Smooth muscle cell (in vitro differentiated cells): ENCODE measurements at regions not wholly inside any gene's neighbourhood (a gene's known extent, or its start where the extent isn't known, plus 50 kb on each side); places are given as distances from the start of the nearest gene placed in this dataset.

ENCODE experiments used
- DNase-seq: peaks from one replicate; lab custom pipeline; 2025; ENCODE audit not compliant: unreplicated experiment; lab: John Stamatoyannopoulos, UW
- H2AFZ ChIP-seq: fragments of 200-600 bp; sonication (generic); 2 replicates; pipeline ENCODE4 v1.6.0; 2016; ENCODE audit warnings: antibody characterized with exemption, low read depth, mild to moderate bottlenecking
- H3F3A ChIP-seq: fragments of 200-600 bp; sonication (generic); 2 replicates; pipeline ENCODE4 v1.6.0; 2017; ENCODE audit warnings: antibody characterized with exemption, low read depth
- H3K27ac ChIP-seq: fragments of 200-600 bp; sonication (generic); 2 replicates; pipeline ENCODE4 v1.5.1; 2016; ENCODE audit warnings: low read depth, mild to moderate bottlenecking
- H3K27me3 ChIP-seq: fragments of 200-600 bp; sonication (generic); 2 replicates; pipeline ENCODE4 v1.6.1; 2016; ENCODE audit warnings: low read depth, mild to moderate bottlenecking
- H3K36me3 ChIP-seq: fragments of 200-600 bp; sonication (generic); 2 replicates; pipeline ENCODE4 v1.5.1; 2016; ENCODE audit warnings: low read depth
- H3K4me1 ChIP-seq: fragments of 200-600 bp; sonication (generic); 2 replicates; pipeline ENCODE4 v1.5.1; 2016; ENCODE audit warnings: low read depth
- H3K4me2 ChIP-seq: fragments of 200-600 bp; sonication (generic); 2 replicates; pipeline ENCODE4 v1.6.0; 2016; ENCODE audit warnings: mild to moderate bottlenecking
- H3K4me3 ChIP-seq: fragments of 200-600 bp; sonication (generic); 2 replicates; pipeline ENCODE4 v1.5.1; 2016; ENCODE audit warnings: mild to moderate bottlenecking
- H3K79me2 ChIP-seq: fragments of 200-600 bp; sonication (generic); 2 replicates; pipeline ENCODE4 v1.6.0; 2016; ENCODE audit warnings: low read depth, mild to moderate bottlenecking
- H3K9ac ChIP-seq: fragments of 200-600 bp; sonication (generic); 2 replicates; pipeline ENCODE4 v1.6.0; 2016; ENCODE audit warnings: low read depth
- H3K9me3 ChIP-seq: fragments of 200-600 bp; sonication (generic); replicated peaks from 2 replicates; pipeline ENCODE4 v1.5.1; 2016; ENCODE audit warnings: low read depth
- H4K20me1 ChIP-seq: fragments of 200-600 bp; sonication (generic); 2 replicates; pipeline ENCODE4 v1.6.0; 2016; ENCODE audit warnings: low read depth
- WGBS: methylation state at CpG from one replicate; pipeline ENCODE4 v1.1.7; 2016; ENCODE audit warnings: low lambda C conversion rate; 5-methylcytosine and 5-hydroxymethylcytosine counted together
- TF ChIP-seq, protein P1 (sequence below): fragments of 200-600 bp; sonication (generic); IDR thresholded peaks from 2 replicates; pipeline ENCODE4 v1.5.1; 2017; ENCODE audit warnings: borderline replicate concordance, mild to moderate bottlenecking, antibody characterized with exemption; ENCODE audit not compliant: insufficient read depth, poor library complexity, severe bottlenecking

- no peaks in the 10 kb centered on the region for H3K4me1 ChIP-seq
- no peaks in the 10 kb centered on the region for H3K79me2 ChIP-seq
- peaks cover 7% of the 10 kb centered on the region for H3F3A ChIP-seq
- H3K9ac ChIP-seq = no peak overlapping the region
- no peak overlapping the region for H2AFZ ChIP-seq
- H3K9me3 ChIP-seq = no peaks in the 10 kb centered on the region
- no peak overlapping the region for H3K27ac ChIP-seq
- H3K27me3 ChIP-seq = no peaks in the 10 kb centered on the region
- TF ChIP-seq, protein P1, sequence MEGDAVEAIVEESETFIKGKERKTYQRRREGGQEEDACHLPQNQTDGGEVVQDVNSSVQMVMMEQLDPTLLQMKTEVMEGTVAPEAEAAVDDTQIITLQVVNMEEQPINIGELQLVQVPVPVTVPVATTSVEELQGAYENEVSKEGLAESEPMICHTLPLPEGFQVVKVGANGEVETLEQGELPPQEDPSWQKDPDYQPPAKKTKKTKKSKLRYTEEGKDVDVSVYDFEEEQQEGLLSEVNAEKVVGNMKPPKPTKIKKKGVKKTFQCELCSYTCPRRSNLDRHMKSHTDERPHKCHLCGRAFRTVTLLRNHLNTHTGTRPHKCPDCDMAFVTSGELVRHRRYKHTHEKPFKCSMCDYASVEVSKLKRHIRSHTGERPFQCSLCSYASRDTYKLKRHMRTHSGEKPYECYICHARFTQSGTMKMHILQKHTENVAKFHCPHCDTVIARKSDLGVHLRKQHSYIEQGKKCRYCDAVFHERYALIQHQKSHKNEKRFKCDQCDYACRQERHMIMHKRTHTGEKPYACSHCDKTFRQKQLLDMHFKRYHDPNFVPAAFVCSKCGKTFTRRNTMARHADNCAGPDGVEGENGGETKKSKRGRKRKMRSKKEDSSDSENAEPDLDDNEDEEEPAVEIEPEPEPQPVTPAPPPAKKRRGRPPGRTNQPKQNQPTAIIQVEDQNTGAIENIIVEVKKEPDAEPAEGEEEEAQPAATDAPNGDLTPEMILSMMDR = no peak
- no peaks in the 10 kb centered on the region for H3K36me3 ChIP-seq
- 93% methylated on average over 6 of the region's 6 CpGs for WGBS
- no peak overlapping the region for H3K4me3 ChIP-seq
- H3K4me2 ChIP-seq = no peak overlapping the region
- no peaks in the 10 kb centered on the region for H4K20me1 ChIP-seq
- DNase-seq = no peak
Measured at GRCh38 chr17:27400991-27401390, 55.3 kb upstream of the KSR1 start.

- H3K4me1 ChIP-seq = no peaks in the 10 kb centered on the region
- H3K36me3 ChIP-seq = no peaks in the 10 kb centered on the region
- no peaks in the 10 kb centered on the region for H3K79me2 ChIP-seq
- no peaks in the 10 kb centered on the region for H3K9me3 ChIP-seq
- TF ChIP-seq, protein P1 = no peak
- no peaks in the 10 kb centered on the region for H4K20me1 ChIP-seq
- H2AFZ ChIP-seq = no peak overlapping the region
- no peaks in the 10 kb centered on the region for H3F3A ChIP-seq
- no peak overlapping the region for H3K4me3 ChIP-seq
- no peak for DNase-seq
- H3K4me2 ChIP-seq = no peak overlapping the region
- no peaks in the 10 kb centered on the region for H3K27me3 ChIP-seq
- H3K9ac ChIP-seq = no peak overlapping the region
- H3K27ac ChIP-seq = no peak overlapping the region
- 89% methylated on average over 5 of the region's 5 CpGs for WGBS
Measured at GRCh38 chr17:27402943-27403342, 53.3 kb upstream of the KSR1 start.

GRCh38 chr17:27403480-27404005 lies 52.7 kb upstream of the KSR1 start:
- Histone ChIP-seq H3K27ac (no peak overlapping the region), H3K36me3 (no peaks in the 10 kb centered on the region), H3K79me2 (no peaks in the 10 kb centered on the region), H3K4me2 (no peak overlapping the region), H3K9ac (no peak overlapping the region), H3F3A (no peaks in the 10 kb centered on the region), H3K27me3 (no peaks in the 10 kb centered on the region), H2AFZ (no peak overlapping the region), H3K4me3 (no peak overlapping the region), H3K4me1 (peaks cover 2% of the 10 kb centered on the region), H3K9me3 (no peaks in the 10 kb centered on the region), H4K20me1 (no peaks in the 10 kb centered on the region)
- TF ChIP-seq, protein P1 = no peak
- 65% methylated on average over 7 of the region's 7 CpGs for WGBS
- no peak for DNase-seq

DNA sequence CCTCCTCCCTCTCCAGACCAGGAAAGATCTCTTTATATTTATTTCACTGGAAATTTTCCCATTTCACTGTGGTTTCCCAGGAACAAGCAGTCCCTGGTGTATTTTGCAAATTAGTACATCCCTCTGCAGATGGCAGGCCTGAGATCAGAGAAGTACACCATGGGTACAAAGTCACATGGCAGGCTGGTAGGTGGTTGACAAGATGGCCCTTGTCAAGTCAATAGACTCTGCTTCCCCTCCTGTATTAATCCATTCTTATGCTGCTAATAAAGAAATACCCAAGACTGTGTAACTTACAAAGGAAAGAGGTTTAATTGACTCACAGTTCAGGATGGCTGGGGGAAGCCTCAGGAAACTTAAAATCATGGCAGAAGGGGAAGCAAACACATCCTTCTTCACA lies 51.6 kb upstream of the KSR1 start:
- Histone ChIP-seq H3K4me3 (no peak overlapping the region), H3K36me3 (no peaks in the 10 kb centered on the region), H3K9ac (no peak overlapping the region), H3K79me2 (no peaks in the 10 kb centered on the region), H4K20me1 (no peaks in the 10 kb centered on the region), H3K27ac (no peak overlapping the region), H2AFZ (no peak overlapping the region), H3K9me3 (no peaks in the 10 kb centered on the region), H3K27me3 (no peaks in the 10 kb centered on the region), H3K4me2 (no peak overlapping the region), H3F3A (no peaks in the 10 kb centered on the region), H3K4me1 (peaks cover 5% of the 10 kb centered on the region)
- TF ChIP-seq, protein P1 = no peak
- no peak for DNase-seq
